ENCODE measurements at regions not wholly inside any gene's neighbourhood (a gene's known extent, or its start where the extent isn't known, plus 50 kb on each side); places are given as distances from the start of the nearest gene placed in this dataset.

- no peaks in the 10 kb centered on the region for H3K9me3 ChIP-seq (ENCODE audit: insufficient read depth, low read length, severe bottlenecking)
- no peak for TF ChIP-seq EZH2 (IDR thresholded peaks at IDR 0.05; ENCODE audit: borderline replicate concordance, low read depth, low read length, severe bottlenecking)
- TF ChIP-seq, protein P1, sequence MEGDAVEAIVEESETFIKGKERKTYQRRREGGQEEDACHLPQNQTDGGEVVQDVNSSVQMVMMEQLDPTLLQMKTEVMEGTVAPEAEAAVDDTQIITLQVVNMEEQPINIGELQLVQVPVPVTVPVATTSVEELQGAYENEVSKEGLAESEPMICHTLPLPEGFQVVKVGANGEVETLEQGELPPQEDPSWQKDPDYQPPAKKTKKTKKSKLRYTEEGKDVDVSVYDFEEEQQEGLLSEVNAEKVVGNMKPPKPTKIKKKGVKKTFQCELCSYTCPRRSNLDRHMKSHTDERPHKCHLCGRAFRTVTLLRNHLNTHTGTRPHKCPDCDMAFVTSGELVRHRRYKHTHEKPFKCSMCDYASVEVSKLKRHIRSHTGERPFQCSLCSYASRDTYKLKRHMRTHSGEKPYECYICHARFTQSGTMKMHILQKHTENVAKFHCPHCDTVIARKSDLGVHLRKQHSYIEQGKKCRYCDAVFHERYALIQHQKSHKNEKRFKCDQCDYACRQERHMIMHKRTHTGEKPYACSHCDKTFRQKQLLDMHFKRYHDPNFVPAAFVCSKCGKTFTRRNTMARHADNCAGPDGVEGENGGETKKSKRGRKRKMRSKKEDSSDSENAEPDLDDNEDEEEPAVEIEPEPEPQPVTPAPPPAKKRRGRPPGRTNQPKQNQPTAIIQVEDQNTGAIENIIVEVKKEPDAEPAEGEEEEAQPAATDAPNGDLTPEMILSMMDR (IDR thresholded peaks at IDR 0.05; ENCODE audit: borderline replicate concordance, extremely low read depth, low read length, poor library complexity, severe bottlenecking), result no peak
- H2AFZ ChIP-seq (ENCODE audit: low read depth, low read length), result no peak overlapping the region
- DNase-seq (no peak), ATAC-seq (ENCODE audit: insufficient read depth, low read depth) (no peak)
- H3K79me2 ChIP-seq (ENCODE audit: insufficient read depth, low read length), result no peaks in the 10 kb centered on the region
- H3K4me3 ChIP-seq (ENCODE audit: low read depth in 1 of 2, low read length in 2 of 2), result no peak overlapping the region
- peaks cover 36% of the 10 kb centered on the region for H3K4me1 ChIP-seq (ENCODE audit: insufficient read depth, low read length)
- no peak overlapping the region for H3K27ac ChIP-seq (ENCODE audit: low read length)
- no peak overlapping the region for H3K9ac ChIP-seq (ENCODE audit: low read depth, low read length)
- H3K36me3 ChIP-seq (ENCODE audit: insufficient read depth, low read length), result no peaks in the 10 kb centered on the region
- H3K4me2 ChIP-seq (ENCODE audit: insufficient read depth, low read length), result no peak overlapping the region
- H4K20me1 ChIP-seq (ENCODE audit: insufficient read depth, low read length), result no peaks in the 10 kb centered on the region
- no peaks in the 10 kb centered on the region for H3K27me3 ChIP-seq (ENCODE audit: insufficient read depth, low read length, poor library complexity)
These were observed 215.2 kb upstream of the MKLN1 start for GRCh38 chr7:131112431-131112830.

- H3K79me2 ChIP-seq (ENCODE audit: insufficient read depth, low read length), result no peaks in the 10 kb centered on the region
- H4K20me1 ChIP-seq (ENCODE audit: insufficient read depth, low read length), result no peaks in the 10 kb centered on the region
- H3K4me2 ChIP-seq (ENCODE audit: insufficient read depth, low read length), result no peak overlapping the region
- H3K27me3 ChIP-seq (ENCODE audit: insufficient read depth, low read length, poor library complexity), result no peaks in the 10 kb centered on the region
- no peak overlapping the region for H2AFZ ChIP-seq (ENCODE audit: low read depth, low read length)
- TF ChIP-seq EZH2 (IDR thresholded peaks at IDR 0.05; ENCODE audit: borderline replicate concordance, low read depth, low read length, severe bottlenecking), result no peak
- TF ChIP-seq, protein P1 (IDR thresholded peaks at IDR 0.05; ENCODE audit: borderline replicate concordance, extremely low read depth, low read length, poor library complexity, severe bottlenecking), result no peak
- peaks cover 9% of the 10 kb centered on the region for H3K4me1 ChIP-seq (ENCODE audit: insufficient read depth, low read length)
- no peak overlapping the region for H3K27ac ChIP-seq (ENCODE audit: low read length)
- H3K9me3 ChIP-seq (ENCODE audit: insufficient read depth, low read length, severe bottlenecking), result peaks cover 15% of the 10 kb centered on the region
- ATAC-seq (ENCODE audit: insufficient read depth, low read depth) (no peak), DNase-seq (no peak)
- no peak overlapping the region for H3K4me3 ChIP-seq (ENCODE audit: low read depth in 1 of 2, low read length in 2 of 2)
- H3K36me3 ChIP-seq (ENCODE audit: insufficient read depth, low read length), result no peaks in the 10 kb centered on the region
- no peak overlapping the region for H3K9ac ChIP-seq (ENCODE audit: low read depth, low read length)
These were observed 212.3 kb upstream of the MKLN1 start for GRCh38 chr7:131115340-131115739.

DNA sequence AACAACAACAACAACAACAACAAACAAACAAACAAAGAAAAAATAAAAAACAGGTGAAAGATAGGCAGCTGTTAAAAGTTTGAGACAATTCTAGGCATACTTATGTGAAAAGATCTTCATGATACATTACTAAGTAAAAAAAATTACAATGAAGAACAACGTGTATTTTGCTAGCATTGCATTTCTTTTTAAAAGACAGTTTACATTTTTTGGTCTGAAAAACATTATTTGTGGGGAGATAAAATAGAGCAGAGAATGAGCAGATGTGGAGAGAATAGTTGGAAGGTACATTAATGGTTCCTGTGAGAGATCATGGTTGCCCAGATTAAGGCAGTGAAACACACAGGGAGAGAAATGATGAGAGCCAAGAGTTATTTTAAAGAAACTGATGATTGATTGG, 210.2 kb upstream of the MKLN1 start:
- H3K27ac ChIP-seq (ENCODE audit: low read length), result no peak overlapping the region

More for the DNA sequence above, 210.2 kb upstream of the MKLN1 start:
- Histone ChIP-seq H3K4me3 (ENCODE audit: low read depth in 1 of 2, low read length in 2 of 2) (no peak overlapping the region), H3K4me2 (ENCODE audit: insufficient read depth, low read length) (no peak overlapping the region), H3K9me3 (ENCODE audit: insufficient read depth, low read length, severe bottlenecking) (peaks cover 15% of the 10 kb centered on the region), H3K27me3 (ENCODE audit: insufficient read depth, low read length, poor library complexity) (no peaks in the 10 kb centered on the region), H3K79me2 (ENCODE audit: insufficient read depth, low read length) (no peaks in the 10 kb centered on the region), H3K4me1 (ENCODE audit: insufficient read depth, low read length) (no peaks in the 10 kb centered on the region), H2AFZ (ENCODE audit: low read depth, low read length) (no peak overlapping the region), H3K9ac (ENCODE audit: low read depth, low read length) (no peak overlapping the region), H4K20me1 (ENCODE audit: insufficient read depth, low read length) (no peaks in the 10 kb centered on the region), H3K36me3 (ENCODE audit: insufficient read depth, low read length) (no peaks in the 10 kb centered on the region)
- no peak for ATAC-seq (ENCODE audit: insufficient read depth, low read depth)
- TF ChIP-seq EZH2 (IDR thresholded peaks at IDR 0.05; ENCODE audit: borderline replicate concordance, low read depth, low read length, severe bottlenecking), result no peak
- TF ChIP-seq, protein P1 (IDR thresholded peaks at IDR 0.05; ENCODE audit: borderline replicate concordance, extremely low read depth, low read length, poor library complexity, severe bottlenecking), result no peak
- DNase-seq, result no peak
